SIG-M5 treated with dmso at 0.1 percent for 504 hours (cell line): ENCODE measurements at regions not wholly inside any gene's neighbourhood (a gene's known extent, or its start where the extent isn't known, plus 50 kb on each side); places are given as distances from the start of the nearest gene placed in this dataset.

Experiments
- DNase-seq: peaks from one replicate; lab custom pipeline; 2025; ENCODE audit not compliant: unreplicated experiment; lab: John Stamatoyannopoulos, UW

DNA sequence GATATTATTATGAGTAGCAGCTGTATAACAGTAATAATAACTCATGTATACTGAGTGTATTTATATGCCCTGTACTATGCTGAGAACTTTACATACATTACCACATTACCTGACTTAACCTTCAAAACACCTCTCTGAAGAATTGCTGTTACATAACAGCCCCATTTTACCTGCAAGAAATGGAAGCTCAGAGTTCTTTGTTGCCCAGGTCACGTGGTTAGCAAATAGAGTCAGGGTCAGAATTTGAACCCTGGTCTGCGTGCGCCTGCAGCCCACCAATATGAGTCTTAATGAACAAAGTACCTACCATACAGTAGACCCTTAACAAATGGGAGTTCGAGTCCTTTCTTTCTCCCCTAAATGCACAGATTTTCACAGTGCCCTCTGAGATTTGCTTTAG, 101.9 kb downstream of the MCFD2 start:
- DNase-seq, result no peak

DNA sequence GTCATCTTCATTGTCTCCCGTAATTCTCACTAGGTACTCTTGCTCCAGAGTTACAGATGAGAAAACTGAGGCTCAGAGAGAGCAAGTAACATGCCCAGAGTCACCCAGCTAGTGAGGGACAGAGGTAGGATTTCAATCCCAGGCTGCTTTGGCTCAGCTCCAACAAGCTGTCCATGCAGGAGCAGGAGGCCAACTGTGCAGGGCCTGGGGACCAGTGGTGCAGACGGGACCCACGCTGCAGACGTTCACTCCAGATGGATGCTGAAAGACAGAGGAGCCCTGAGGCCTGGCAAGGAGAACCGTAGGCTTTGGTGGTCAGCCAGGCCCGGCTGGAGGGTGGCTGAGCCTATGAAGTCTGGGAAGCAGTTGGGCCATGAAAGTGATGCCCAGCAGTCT, 102.6 kb downstream of the MCFD2 start:
- DNase-seq, result no peak
